ENCODE measurements at regions not wholly inside any gene's neighbourhood (a gene's known extent, or its start where the extent isn't known, plus 50 kb on each side); places are given as distances from the start of the nearest gene placed in this dataset.

DNA sequence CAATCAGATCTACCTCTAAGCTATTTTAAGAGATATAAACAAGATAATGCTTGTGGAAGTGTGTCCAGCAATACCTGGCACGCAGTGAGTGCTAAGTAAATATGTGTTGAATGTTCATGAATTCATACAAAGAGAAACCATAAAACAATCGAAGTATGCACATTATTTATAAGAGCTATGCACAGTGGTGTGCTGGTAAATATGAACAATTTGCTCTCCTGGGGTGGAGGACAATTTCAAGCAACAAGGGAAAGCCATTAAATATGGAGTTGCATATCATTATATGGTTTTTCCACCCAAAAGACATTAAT, 526.6 kb upstream of the MARCKS start:
- TF ChIP-seq, protein P1, sequence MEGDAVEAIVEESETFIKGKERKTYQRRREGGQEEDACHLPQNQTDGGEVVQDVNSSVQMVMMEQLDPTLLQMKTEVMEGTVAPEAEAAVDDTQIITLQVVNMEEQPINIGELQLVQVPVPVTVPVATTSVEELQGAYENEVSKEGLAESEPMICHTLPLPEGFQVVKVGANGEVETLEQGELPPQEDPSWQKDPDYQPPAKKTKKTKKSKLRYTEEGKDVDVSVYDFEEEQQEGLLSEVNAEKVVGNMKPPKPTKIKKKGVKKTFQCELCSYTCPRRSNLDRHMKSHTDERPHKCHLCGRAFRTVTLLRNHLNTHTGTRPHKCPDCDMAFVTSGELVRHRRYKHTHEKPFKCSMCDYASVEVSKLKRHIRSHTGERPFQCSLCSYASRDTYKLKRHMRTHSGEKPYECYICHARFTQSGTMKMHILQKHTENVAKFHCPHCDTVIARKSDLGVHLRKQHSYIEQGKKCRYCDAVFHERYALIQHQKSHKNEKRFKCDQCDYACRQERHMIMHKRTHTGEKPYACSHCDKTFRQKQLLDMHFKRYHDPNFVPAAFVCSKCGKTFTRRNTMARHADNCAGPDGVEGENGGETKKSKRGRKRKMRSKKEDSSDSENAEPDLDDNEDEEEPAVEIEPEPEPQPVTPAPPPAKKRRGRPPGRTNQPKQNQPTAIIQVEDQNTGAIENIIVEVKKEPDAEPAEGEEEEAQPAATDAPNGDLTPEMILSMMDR (IDR thresholded peaks at IDR 0.05) = no peak
- TF ChIP-seq, protein P2, sequence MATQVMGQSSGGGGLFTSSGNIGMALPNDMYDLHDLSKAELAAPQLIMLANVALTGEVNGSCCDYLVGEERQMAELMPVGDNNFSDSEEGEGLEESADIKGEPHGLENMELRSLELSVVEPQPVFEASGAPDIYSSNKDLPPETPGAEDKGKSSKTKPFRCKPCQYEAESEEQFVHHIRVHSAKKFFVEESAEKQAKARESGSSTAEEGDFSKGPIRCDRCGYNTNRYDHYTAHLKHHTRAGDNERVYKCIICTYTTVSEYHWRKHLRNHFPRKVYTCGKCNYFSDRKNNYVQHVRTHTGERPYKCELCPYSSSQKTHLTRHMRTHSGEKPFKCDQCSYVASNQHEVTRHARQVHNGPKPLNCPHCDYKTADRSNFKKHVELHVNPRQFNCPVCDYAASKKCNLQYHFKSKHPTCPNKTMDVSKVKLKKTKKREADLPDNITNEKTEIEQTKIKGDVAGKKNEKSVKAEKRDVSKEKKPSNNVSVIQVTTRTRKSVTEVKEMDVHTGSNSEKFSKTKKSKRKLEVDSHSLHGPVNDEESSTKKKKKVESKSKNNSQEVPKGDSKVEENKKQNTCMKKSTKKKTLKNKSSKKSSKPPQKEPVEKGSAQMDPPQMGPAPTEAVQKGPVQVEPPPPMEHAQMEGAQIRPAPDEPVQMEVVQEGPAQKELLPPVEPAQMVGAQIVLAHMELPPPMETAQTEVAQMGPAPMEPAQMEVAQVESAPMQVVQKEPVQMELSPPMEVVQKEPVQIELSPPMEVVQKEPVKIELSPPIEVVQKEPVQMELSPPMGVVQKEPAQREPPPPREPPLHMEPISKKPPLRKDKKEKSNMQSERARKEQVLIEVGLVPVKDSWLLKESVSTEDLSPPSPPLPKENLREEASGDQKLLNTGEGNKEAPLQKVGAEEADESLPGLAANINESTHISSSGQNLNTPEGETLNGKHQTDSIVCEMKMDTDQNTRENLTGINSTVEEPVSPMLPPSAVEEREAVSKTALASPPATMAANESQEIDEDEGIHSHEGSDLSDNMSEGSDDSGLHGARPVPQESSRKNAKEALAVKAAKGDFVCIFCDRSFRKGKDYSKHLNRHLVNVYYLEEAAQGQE (IDR thresholded peaks at IDR 0.05; ENCODE audit: insufficient read depth in 1 of 2, low read depth in 2 of 2, low read length in 1 of 2) = no peak
- no peak for TF ChIP-seq POLR2AphosphoS5 (IDR thresholded peaks at IDR 0.05; ENCODE audit: low read depth, low read length)
